Astrocyte of the cerebellum (primary cell): ENCODE measurements at regions not wholly inside any gene's neighbourhood (a gene's known extent, or its start where the extent isn't known, plus 50 kb on each side); places are given as distances from the start of the nearest gene placed in this dataset.

Source experiments
- DNase-seq: peaks from one replicate; pipeline ENCODE4 v3.0.0-alpha.2; 2011; ENCODE audit warnings: low read depth
- H3K4me3 ChIP-seq: 2 replicates; pipeline ENCODE4 v1.5.1; 2011; ENCODE audit warnings: mild to moderate bottlenecking, low read depth, low read length, moderate library complexity
- in situ Hi-C: cut with HindIII; loops from 2 replicates; pipeline ENCODE4 v1.10.0; 2017; ENCODE audit warnings: low sequenced_read_pairs
- TF ChIP-seq, protein P1 (sequence below): IDR thresholded peaks from 2 replicates; pipeline ENCODE4 v1.5.1; 2012; ENCODE audit warnings: low read length, low read depth, moderate library complexity, mild to moderate bottlenecking; ENCODE audit errors: missing control alignments

DNA sequence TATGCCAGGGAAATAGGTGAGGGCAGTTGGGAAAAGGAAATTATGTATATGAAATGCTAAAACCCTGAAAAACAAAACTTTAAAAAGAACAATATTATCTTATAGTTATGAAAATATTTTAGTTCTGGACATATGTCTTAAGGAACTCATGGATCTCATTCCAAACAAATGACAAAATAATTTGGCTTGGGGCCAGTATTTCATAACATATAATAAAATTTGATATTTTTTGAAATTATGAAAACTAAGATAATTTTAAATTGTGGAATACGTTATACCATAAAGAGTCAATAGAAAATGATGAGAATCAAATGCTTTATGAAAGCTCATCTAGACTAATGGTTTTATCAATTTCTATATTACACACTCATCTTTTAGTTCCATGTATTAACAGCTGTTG lies 173.8 kb upstream of the DCN start:
- in situ Hi-C loops = no loop called here
- H3K4me3 ChIP-seq = no peak overlapping the region
- no peak for DNase-seq
- TF ChIP-seq, protein P1, sequence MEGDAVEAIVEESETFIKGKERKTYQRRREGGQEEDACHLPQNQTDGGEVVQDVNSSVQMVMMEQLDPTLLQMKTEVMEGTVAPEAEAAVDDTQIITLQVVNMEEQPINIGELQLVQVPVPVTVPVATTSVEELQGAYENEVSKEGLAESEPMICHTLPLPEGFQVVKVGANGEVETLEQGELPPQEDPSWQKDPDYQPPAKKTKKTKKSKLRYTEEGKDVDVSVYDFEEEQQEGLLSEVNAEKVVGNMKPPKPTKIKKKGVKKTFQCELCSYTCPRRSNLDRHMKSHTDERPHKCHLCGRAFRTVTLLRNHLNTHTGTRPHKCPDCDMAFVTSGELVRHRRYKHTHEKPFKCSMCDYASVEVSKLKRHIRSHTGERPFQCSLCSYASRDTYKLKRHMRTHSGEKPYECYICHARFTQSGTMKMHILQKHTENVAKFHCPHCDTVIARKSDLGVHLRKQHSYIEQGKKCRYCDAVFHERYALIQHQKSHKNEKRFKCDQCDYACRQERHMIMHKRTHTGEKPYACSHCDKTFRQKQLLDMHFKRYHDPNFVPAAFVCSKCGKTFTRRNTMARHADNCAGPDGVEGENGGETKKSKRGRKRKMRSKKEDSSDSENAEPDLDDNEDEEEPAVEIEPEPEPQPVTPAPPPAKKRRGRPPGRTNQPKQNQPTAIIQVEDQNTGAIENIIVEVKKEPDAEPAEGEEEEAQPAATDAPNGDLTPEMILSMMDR = no peak

DNA sequence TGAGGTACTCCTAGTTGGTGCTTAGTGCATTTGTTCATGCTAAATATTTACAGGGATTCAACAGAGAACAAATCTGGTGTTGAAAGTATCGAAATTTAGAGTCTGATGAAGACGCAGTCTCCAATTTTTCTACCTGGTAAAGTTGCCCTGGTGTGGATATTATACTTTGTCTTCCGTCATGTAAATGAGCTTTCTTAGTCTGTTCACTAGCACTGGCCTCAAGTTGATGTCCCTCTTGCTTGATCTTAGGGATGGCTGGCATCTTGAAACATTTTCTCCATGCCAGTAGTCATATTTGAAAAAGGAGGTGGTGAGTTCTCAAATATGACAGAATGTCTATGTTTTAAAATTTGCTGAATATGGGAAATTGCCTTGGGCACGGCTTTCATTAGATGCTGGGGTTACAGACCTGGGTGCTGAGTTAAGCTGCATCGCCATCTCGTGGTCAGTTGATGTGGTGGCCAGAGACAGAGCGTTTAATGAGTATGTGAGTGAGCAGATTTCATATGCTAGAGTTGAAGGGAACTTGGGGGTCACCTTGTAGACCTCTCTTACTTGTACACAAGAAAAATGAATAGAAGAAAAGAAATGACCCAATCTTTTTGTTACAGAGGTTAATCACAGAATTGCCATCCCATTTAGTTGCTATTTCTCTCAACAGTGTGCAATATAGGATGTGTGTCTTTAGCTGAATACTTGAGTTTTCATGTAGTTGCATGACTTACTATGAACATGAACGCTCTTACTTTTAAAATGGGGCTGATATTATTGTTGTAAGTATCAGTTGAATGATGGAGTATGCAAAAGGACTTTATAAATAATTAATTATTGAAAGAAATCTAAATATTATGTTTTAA lies 172.8 kb upstream of the DCN start:
- peak; percentile 65 for DNase-seq
- in situ Hi-C loops = no loop called here
- TF ChIP-seq, protein P1 = peak; percentile 92
- H3K4me3 ChIP-seq = no peak overlapping the region

DNA sequence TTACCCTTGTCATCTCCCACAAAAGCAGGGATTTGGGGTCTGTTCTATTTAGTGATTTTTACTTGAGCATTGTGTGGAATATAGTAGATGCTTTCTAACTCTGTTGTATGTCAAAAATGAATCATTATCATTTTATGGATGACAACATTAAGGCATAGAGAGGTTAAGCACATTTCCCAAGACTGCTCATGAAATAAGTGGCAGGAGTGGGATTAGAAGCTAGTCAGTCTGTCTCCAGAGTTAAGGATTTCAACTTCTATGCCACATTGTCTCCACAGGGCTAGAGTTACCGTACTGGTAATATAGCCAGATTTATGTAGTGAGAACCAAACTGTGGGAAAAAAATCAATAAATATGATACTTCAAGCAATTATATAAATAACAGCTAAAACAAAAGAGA lies 170.6 kb upstream of the DCN start:
- no peak overlapping the region for H3K4me3 ChIP-seq
- TF ChIP-seq, protein P1 = no peak
- in situ Hi-C loops = no loop called here
- no peak for DNase-seq

DNA sequence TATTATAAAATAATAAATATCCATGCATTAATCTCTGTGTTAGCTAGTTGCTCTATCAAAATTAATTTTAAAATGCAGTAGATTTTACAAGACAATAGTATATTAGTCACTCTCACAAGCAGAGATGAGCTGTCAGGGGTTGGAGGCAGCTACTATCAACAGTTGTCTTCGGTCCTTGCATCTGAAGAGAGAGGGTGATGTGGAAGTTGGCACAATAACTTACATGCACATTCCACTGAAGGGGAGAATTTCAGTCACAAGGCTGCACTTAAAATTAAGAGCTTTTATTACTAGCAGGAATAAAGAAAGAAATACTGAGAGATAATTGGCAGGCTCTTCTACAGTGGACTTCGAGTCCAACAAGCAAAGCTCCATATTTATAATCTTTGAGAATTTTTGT lies 166.9 kb upstream of the DCN start:
- DNase-seq = no peak
- no peak overlapping the region for H3K4me3 ChIP-seq
- in situ Hi-C loops = loop anchor here (25.0 kb wide), 1 partner anchor 362 kb away; no protein-coding TSS in a partner anchor
- TF ChIP-seq, protein P1 = no peak

DNA sequence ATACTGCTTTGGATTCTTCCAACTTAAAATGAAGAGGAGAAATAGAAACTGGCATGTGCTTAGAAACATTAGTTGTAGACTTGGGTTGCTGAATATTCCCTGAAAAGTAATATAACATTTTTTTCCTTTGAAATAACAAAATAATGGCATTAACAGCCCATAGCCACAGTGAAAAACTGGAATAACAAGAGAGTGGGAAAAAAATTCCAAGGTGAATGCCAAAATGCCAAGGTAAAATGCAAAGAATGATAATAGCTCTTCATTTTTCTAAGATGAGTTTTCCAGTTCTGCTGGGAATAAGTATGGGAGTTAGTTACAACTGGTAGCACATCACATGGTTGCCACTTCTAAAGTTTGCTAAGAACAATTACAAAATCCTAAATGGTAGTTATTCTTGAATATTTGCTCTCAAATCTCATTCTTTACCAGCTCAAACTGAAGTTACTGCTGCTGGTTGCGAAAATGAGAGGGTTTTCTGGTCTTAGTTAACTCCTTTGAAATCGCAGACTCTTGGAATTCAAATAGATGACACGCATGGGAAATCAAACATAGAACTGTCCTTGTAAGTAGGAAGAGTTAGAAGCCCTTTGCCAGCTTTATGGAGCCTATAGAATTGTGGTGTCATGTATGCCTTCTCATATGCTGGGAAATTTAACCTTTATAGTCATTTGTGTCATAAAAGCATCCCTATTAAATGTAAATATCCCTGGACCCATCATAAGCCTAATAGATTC lies 165.0 kb upstream of the DCN start:
- no peak overlapping the region for H3K4me3 ChIP-seq
- TF ChIP-seq, protein P1 = no peak
- in situ Hi-C loops = loop anchor here (25.0 kb wide), 1 partner anchor 360 kb away; no protein-coding TSS in a partner anchor
- DNase-seq = no peak

DNA sequence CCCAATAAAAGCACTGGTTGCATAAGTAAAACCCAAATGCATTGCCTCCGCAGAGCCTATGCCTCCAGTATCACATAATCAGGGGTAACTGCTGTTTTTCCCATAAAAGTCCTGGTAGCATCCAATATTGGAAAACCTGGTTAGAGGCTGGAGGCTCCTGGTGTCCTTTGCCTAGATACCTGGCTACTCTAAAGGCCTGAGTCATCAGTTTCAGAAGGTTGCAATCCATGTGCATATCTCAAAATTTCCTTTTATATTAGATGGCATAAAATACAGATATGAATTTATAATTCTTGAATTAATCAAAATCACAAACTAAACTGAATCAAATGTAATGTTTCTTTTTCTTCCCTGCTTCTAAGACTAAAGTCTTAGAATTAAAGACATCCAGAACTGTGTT lies 164.2 kb upstream of the DCN start:
- in situ Hi-C loops = loop anchor here (25.0 kb wide), 1 partner anchor 360 kb away; no protein-coding TSS in a partner anchor
- no peak for DNase-seq
- TF ChIP-seq, protein P1 = no peak
- no peak overlapping the region for H3K4me3 ChIP-seq
